ENCODE measurements at regions not wholly inside any gene's neighbourhood (a gene's known extent, or its start where the extent isn't known, plus 50 kb on each side); places are given as distances from the start of the nearest gene placed in this dataset.

DNA sequence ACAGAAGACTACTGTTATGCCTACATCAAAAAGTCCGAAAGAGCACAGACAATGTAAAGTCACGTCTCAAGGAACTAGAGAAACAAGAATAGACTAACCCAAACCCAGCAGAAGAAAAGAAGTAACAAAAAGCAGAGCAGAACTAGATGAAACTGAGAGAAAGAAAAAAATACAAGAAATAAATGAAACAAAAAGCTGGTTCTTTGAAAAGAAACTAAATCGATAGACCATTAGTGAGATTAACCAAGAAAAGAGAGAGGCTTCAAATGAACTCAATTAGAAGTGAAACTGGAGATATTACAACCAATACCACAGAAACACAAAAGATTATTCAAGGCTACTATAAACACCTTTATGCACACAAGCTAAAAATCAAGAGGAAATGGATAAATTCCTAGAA, 271.8 kb downstream of the MBD2 start:
- H3K9ac ChIP-seq (ENCODE audit: insufficient read length): no peak overlapping the region
- TF ChIP-seq POLR2AphosphoS5 (IDR thresholded peaks at IDR 0.05; ENCODE audit: borderline replicate concordance, low read depth, low read length) (no peak), EZH2 (IDR thresholded peaks at IDR 0.05) (no peak), FOXP2 (optimal IDR thresholded peaks at IDR 0.05; ENCODE audit: control extremely low read depth, extremely low read length, insufficient read depth) (no peak)
- H3K36me3 ChIP-seq (ENCODE audit: insufficient read depth, low read length): no peaks in the 10 kb centered on the region
- DNase-seq (ENCODE audit: low read depth, low spot score): no peak
- no peak overlapping the region for H3K4me3 ChIP-seq
- H3K9me3 ChIP-seq (ENCODE audit: low read depth, low read length): no peaks in the 10 kb centered on the region
- H3K27ac ChIP-seq: no peak overlapping the region

DNA sequence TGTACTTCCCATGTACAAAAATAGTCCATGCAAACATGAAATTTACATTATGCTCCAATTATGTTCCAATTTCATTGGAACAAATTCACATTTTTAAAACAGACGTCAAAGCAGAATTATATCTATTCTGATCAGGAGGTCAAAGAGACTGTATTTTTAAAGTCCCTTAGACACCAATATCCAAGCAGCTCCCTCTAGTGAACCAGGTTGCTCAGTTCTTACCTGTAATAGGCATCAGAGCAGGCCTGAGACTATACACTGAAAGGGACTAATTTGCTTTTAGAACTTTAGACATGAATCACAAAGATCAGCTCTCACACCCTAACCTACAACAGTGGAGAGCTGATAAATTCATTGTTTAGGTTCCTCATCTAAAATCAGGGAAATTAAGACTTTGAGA, 273.9 kb downstream of the MBD2 start:
- no peak for DNase-seq (ENCODE audit: low read depth, low spot score)
- Histone ChIP-seq H3K4me3 (no peak overlapping the region), H3K27ac (no peak overlapping the region), H3K36me3 (ENCODE audit: insufficient read depth, low read length) (no peaks in the 10 kb centered on the region), H3K9me3 (ENCODE audit: low read depth, low read length) (no peaks in the 10 kb centered on the region), H3K9ac (ENCODE audit: insufficient read length) (no peak overlapping the region)
- no peak for TF ChIP-seq EZH2 (IDR thresholded peaks at IDR 0.05)
- TF ChIP-seq FOXP2 (optimal IDR thresholded peaks at IDR 0.05; ENCODE audit: control extremely low read depth, extremely low read length, insufficient read depth): no peak
- no peak for TF ChIP-seq POLR2AphosphoS5 (IDR thresholded peaks at IDR 0.05; ENCODE audit: borderline replicate concordance, low read depth, low read length)

DNA sequence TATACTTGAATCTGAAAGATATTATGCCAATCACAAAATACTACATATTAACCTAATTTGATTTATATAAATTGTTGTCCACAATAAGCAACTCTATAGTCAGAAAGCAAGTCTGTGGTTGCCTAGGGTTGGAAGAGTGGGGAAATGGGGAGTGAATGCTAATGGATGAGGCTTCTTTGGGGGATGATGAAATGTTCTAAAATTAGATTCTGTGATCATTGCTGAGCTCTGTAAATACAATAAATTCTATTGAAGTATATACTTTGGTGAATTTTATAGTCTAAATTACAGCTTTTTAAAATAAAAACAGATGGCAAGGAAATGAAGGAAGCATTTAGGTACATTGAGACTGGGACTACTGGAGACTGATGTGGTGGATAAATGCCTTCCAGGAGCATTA, 275.5 kb downstream of the MBD2 start:
- peak; percentile 51 for DNase-seq (ENCODE audit: low read depth, low spot score)
- TF ChIP-seq FOXP2 (optimal IDR thresholded peaks at IDR 0.05; ENCODE audit: control extremely low read depth, extremely low read length, insufficient read depth): no peak
- TF ChIP-seq EZH2 (IDR thresholded peaks at IDR 0.05): no peak
- TF ChIP-seq POLR2AphosphoS5 (IDR thresholded peaks at IDR 0.05; ENCODE audit: borderline replicate concordance, low read depth, low read length): no peak
- no peaks in the 10 kb centered on the region for H3K36me3 ChIP-seq (ENCODE audit: insufficient read depth, low read length)
- peak overlapping the region; percentile 17 for H3K4me3 ChIP-seq
- no peaks in the 10 kb centered on the region for H3K9me3 ChIP-seq (ENCODE audit: low read depth, low read length)
- H3K9ac ChIP-seq (ENCODE audit: insufficient read length): no peak overlapping the region
- peak overlapping the region; percentile 33; the same call in 1 of the 2 replicates for H3K27ac ChIP-seq

DNA sequence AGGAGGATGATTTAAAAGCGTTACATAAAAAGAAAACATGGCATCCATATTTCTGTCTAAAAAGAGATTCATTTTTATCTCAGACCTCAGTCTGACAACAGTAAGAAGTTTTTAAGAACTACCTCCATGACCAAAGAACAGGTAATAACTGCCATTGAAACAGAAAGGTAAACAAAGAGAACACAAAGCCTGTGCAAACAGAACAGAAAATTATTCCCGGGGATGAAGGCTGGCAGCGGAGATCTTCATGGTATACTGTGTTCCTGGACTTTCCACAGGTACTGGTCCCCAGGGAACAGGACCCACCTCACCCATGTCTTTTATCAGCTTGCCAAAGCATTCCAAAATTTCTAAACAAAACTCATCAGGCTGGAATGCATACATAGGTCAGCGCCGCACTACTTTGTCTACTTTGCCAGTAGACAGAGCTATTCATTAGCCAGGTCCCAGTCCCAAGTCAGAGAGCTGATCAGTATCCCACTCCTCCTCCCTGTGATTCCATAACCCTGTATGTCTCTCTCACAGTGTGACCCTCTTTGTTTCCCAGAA, 277.3 kb downstream of the MBD2 start:
- H3K27ac ChIP-seq: no peak overlapping the region
- TF ChIP-seq FOXP2 (optimal IDR thresholded peaks at IDR 0.05; ENCODE audit: control extremely low read depth, extremely low read length, insufficient read depth): no peak
- no peaks in the 10 kb centered on the region for H3K9me3 ChIP-seq (ENCODE audit: low read depth, low read length)
- H3K9ac ChIP-seq (ENCODE audit: insufficient read length): no peak overlapping the region
- H3K36me3 ChIP-seq (ENCODE audit: insufficient read depth, low read length): no peaks in the 10 kb centered on the region
- DNase-seq (ENCODE audit: low read depth, low spot score): no peak
- H3K4me3 ChIP-seq: no peak overlapping the region

DNA sequence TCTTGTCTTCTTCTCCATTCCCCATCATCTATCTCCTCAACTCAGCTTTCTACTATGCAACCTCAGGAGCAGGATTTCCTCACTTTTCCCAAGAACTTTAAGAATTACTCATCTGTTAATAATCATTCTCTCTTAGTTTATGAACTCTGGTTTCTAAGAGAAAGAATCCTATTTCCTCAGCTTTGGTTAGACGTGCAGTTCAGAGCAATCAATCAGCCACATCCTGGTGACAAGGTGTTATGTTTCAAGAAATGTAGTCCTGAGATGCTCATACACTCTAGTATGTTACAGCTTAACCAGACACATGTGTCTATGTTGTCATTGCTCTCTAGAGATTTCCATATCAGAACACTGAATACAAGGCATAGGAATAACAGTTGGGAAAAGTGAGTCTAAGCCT, 277.9 kb downstream of the MBD2 start:
- Histone ChIP-seq H3K4me3 (no peak overlapping the region), H3K9ac (ENCODE audit: insufficient read length) (no peak overlapping the region), H3K36me3 (ENCODE audit: insufficient read depth, low read length) (no peaks in the 10 kb centered on the region), H3K27ac (no peak overlapping the region), H3K9me3 (ENCODE audit: low read depth, low read length) (no peaks in the 10 kb centered on the region)
- no peak for TF ChIP-seq FOXP2 (optimal IDR thresholded peaks at IDR 0.05; ENCODE audit: control extremely low read depth, extremely low read length, insufficient read depth)
- TF ChIP-seq POLR2AphosphoS5 (IDR thresholded peaks at IDR 0.05; ENCODE audit: borderline replicate concordance, low read depth, low read length): no peak
- no peak for TF ChIP-seq EZH2 (IDR thresholded peaks at IDR 0.05)
- DNase-seq (ENCODE audit: low read depth, low spot score): no peak

DNA sequence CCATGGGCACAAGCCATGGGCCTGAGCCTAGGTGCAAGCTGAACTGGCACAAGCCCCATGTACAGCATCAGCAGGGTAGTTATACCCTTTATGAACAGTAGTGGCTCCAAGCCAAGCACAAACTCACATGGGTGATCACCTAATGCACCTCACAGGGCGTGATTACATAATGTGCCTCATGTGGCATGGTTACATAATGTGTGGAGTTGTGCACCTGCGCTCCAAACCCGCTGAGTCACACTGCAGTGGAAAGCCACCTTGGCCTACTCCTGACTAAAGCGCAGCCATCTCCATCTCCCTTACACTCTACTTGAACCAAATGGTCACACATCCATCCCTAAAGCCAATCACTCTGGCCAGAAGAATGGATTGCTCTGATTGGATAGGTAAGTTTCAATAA, 279.7 kb downstream of the MBD2 start:
- DNase-seq (ENCODE audit: low read depth, low spot score): no peak

DNA sequence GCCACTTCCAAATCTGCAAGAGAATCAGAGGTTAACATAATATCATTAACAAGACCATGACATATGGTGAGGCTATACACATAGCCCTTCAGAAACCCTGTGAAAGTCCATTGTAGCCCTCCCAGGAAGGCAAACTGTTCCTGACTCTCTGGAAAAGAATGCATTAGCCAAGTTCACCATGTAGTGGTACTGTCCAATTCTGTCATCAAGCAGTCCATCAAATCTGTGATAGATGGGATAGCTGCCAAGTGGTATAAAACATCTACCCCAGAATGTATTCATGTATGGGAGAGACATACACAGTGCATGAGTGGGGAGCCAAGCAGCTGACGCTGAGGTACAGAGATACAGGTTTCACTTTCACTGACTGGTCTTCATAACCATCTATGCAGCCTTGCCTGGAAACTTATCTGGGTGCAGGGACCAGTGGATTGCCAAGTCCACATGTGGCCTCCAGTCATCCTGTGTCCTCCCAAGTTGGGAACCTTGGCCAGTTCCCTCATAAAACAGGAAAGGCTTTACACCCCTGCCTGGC, 281.1 kb downstream of the MBD2 start:
- no peaks in the 10 kb centered on the region for H3K9me3 ChIP-seq (ENCODE audit: low read depth, low read length)
- H3K9ac ChIP-seq (ENCODE audit: insufficient read length): no peak overlapping the region
- TF ChIP-seq FOXP2 (optimal IDR thresholded peaks at IDR 0.05; ENCODE audit: control extremely low read depth, extremely low read length, insufficient read depth) (no peak), POLR2AphosphoS5 (IDR thresholded peaks at IDR 0.05; ENCODE audit: borderline replicate concordance, low read depth, low read length) (no peak), EZH2 (IDR thresholded peaks at IDR 0.05) (no peak)
- H3K36me3 ChIP-seq (ENCODE audit: insufficient read depth, low read length): no peaks in the 10 kb centered on the region
- H3K4me3 ChIP-seq: no peak overlapping the region
- H3K27ac ChIP-seq: no peak overlapping the region
- DNase-seq (ENCODE audit: low read depth, low spot score): no peak

More for the DNA sequence above, 279.7 kb downstream of the MBD2 start:
- Histone ChIP-seq H3K27ac (no peak overlapping the region), H3K4me3 (no peak overlapping the region), H3K9ac (ENCODE audit: insufficient read length) (no peak overlapping the region), H3K9me3 (ENCODE audit: low read depth, low read length) (no peaks in the 10 kb centered on the region), H3K36me3 (ENCODE audit: insufficient read depth, low read length) (no peaks in the 10 kb centered on the region)
- TF ChIP-seq EZH2 (IDR thresholded peaks at IDR 0.05) (no peak), FOXP2 (optimal IDR thresholded peaks at IDR 0.05; ENCODE audit: control extremely low read depth, extremely low read length, insufficient read depth) (no peak), POLR2AphosphoS5 (IDR thresholded peaks at IDR 0.05; ENCODE audit: borderline replicate concordance, low read depth, low read length) (no peak)

DNA sequence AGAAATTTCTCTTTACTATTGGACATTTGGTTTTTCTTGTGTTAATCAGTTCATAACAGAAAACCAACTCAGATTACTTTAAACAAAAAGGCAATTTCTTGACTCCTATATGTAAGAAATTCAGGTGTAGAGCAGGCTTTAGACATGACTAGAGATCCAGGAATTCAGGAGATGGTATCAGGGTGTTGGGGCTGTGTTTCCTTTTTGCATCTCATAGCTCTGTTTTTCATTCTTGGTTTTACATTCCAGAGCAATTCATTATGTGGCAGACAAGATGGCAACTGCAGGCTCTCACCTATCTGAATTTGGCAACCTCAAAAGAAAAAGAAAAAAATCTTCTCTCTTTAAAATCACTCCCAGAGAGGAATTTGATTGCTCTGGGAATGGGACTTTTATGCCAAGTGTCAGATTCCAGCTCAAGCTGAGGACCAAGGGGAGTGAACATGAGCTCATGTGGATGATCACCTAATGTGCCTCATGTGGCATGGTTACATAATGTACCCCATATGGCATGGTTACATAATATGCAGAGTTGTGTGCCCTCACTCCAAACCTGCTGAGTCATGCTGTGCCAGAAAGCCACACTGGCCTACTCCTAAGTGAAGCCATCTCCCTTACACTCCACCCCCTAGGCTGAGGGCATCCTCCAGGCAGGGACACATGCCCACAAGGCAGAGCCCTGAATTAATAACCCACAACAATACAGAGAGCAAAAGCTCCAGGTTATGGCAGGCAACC, 282.7 kb downstream of the MBD2 start:
- Histone ChIP-seq H3K27ac (no peak overlapping the region), H3K4me3 (no peak overlapping the region), H3K36me3 (ENCODE audit: insufficient read depth, low read length) (no peaks in the 10 kb centered on the region), H3K9me3 (ENCODE audit: low read depth, low read length) (no peaks in the 10 kb centered on the region), H3K9ac (ENCODE audit: insufficient read length) (no peak overlapping the region)
- TF ChIP-seq POLR2AphosphoS5 (IDR thresholded peaks at IDR 0.05; ENCODE audit: borderline replicate concordance, low read depth, low read length) (no peak), FOXP2 (optimal IDR thresholded peaks at IDR 0.05; ENCODE audit: control extremely low read depth, extremely low read length, insufficient read depth) (no peak), EZH2 (IDR thresholded peaks at IDR 0.05) (no peak)
- no peak for DNase-seq (ENCODE audit: low read depth, low spot score)
